ENCODE measurements at regions not wholly inside any gene's neighbourhood (a gene's known extent, or its start where the extent isn't known, plus 50 kb on each side); places are given as distances from the start of the nearest gene placed in this dataset.

DNA sequence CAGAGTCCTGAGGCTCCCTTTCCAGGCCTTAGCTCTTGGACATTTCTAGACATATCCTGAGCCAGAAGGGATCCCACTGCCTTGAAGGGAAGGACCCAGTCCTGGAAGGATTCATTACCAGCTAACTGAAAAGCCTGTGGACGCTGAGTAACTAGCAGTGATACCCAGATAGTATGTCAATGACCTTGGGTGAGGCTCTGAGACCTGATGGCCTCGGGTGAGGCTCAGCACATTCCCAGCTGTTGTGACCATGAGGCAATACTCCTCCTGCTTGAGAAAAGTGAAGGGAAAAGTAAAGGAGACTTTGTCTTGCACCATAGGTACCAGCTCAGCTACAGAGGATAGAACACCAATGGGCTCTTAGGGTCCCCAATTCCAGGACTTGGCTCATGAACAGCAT lies 268.1 kb downstream of the DKK2 start:
- intact Hi-C loops (cut with micrococcal nuclease): no loop called here

DNA sequence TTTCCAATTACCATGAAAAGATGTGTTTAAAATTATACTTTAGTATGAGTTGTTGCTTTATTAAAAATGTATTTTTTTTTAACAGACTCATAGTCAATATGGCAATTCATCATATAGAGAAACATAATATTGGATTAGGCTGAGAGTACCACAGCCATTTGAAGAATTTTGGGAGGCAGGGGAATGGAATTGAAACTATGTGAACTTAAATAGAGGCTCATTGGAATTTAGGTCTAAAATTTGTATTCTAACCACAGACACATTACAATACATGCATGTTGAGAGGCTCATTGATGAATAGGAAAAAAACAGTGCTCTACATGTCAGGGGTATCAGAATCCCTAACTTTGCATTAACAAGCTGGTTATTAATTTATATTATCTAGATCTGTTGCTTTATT lies 269.6 kb downstream of the DKK2 start:
- intact Hi-C loops (cut with micrococcal nuclease): no loop called here

DNA sequence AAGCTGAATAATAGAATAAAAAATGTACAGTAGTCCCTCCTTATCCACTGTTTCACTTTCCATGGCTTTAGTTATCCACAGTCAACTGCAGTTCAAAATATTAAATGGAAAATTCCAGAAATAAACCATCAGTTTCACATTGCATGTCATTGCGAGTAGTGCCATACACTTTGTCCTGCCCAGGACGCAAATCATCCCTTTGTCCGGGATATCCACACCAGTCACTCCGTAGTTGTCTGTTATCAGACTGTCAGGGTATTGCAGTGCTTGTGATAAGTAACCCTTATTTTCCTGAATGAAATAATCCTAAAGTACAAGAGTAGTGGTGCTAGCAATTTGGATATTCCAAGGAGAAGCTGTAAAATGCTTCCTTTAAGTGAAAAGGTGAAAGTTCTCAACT lies 271.3 kb downstream of the DKK2 start:
- intact Hi-C loops (cut with micrococcal nuclease): no loop called here

DNA sequence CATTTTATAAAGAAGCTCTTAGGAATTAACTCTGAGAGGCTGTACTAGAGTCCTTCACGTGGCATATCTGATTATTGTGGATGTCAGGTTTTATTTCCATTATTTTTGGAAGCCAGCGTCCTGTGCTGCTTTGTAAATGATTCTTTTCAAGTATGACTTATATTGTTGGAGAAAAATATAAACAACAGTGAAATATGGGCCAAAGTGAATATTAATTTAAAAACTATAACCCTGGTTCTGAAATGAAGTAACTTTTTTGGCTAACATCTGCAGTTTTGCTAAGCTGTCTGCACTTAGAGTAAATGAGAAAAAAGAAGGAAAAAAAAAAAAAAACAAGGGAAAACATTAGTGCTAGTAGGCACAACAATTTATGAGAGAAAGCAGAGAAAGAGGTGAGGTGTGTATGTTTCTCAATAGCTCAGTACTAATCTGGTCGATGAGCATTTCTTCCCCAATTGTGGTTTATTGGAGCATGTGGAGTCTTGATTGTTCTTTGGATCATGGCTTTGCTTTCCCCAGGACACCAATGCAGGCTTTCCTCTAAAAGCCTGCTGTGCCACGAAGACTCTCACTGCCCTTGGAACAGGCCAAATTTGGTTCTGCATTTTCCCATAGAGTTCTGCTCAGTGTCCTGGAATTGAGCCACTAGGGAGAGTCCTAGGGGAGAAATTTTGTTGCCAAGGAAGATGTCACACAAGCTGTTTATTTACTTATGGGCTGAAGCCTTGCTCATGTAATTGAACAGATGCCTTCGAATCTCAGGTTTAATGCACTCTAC lies 273.3 kb downstream of the DKK2 start:
- intact Hi-C loops (cut with micrococcal nuclease): no loop called here

DNA sequence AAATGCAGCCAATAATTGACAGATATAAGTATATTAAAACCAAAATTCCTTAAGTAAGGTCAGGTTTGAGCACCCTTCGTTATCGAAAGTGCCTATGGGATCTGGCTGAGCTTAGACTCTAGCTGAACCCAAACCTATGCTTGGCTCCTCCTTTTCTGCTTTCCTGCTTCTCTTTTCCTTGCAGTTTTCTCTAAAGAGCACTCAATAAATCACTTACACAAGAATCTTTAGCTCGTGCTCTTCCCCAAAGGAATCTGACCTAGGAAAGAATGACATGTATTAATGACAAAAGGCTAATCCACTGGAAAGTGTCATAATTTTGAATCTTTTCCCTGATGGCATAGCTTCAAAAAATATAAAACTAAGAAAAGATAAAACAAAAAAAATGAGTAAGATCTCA lies 282.7 kb downstream of the DKK2 start:
- intact Hi-C loops (cut with micrococcal nuclease): no loop called here

DNA sequence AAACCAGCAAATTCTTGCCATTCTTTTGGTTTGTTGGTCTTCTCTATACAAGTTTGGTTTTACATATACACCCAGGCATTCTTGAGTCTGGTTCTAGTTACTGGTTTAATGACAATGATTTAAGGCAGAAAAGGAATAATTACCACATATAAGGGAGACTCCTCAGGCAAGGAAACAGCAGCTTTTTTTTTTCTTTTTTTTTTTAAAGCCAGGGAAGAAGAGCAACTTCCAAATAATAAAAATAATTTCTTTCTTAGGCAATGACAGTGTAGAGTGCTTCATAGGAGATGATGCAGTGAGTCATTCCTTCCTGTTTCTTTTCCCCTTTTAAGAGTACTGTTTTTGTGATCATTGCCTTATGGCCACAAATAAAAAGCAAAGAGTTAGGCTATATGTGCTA lies 289.7 kb downstream of the DKK2 start:
- intact Hi-C loops (cut with micrococcal nuclease): no loop called here

DNA sequence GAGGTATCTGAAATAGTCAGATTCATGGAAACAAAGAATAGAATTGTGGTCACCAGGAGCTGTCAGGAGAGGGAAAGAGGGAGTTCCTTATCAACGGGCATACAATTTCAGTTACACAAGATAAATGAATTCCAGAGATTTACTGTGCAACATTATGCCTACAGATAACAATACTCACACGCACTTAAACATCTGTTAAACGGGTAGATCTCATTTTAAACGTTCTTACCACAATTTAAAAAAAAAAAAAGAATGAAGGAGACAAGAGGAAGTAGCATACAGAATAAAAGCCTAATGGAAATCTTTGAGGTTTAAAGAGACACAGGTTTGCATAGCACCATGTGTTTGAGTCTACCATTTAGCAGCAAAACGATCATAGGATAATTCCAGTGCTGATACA lies 298.0 kb downstream of the DKK2 start:
- intact Hi-C loops (cut with micrococcal nuclease): no loop called here

DNA sequence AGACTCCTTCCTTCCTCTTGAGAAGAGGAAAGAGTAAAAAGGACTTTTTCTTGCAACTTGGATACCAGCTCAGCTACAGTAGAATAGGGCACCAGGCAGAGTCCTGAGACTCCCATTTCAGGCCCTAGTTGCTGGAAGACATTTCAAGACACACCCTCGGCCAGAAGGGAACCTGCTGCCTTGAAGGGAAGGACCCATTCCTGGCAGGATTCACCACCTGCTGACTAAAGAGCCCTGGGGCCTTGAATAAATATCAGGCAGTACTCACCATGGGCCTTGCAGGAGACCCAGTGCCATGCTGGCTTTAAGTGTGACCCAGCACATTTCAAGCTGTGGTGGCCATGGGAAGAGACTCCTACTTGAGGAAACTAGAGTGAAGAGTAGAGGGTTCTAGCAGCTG lies 317.6 kb downstream of the DKK2 start:
- intact Hi-C loops (cut with micrococcal nuclease): no loop called here

DNA sequence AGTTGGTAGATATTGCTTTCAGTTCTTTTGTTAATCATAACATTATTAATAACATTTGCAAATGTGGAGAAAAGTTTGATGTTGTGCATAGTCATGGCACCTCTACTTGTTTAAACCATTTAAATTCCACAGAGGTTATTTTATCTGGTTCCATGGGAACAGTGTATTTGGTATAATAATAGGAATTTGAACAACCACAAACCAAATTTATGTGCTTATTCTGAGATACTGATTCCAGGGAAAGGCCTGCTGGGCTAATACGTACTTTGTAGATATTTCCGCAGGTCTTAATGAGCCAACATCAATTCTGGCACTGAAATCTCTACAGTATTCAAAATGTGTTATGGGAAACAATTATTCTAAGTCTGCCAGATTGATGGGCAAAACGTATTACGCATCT lies 319.0 kb downstream of the DKK2 start:
- intact Hi-C loops (cut with micrococcal nuclease): no loop called here

DNA sequence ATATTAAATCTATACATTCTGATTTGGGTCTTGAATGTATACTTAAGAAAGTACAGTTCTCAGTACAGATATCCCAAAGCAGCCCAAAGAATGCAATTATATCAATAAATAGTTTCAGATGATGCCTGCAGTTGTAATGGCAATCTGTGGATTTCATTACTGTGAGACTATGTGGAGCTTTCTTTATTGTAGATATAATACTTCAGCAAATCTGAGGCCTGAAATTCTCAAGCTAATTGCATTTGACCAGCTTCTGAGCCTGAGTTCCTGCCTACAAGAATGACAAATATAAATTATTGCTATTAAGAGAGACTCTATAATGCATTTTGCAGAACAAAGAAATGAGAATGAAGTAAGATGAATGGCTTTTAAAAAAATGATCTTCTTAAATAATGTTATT lies 320.3 kb downstream of the DKK2 start:
- intact Hi-C loops (cut with micrococcal nuclease): no loop called here

DNA sequence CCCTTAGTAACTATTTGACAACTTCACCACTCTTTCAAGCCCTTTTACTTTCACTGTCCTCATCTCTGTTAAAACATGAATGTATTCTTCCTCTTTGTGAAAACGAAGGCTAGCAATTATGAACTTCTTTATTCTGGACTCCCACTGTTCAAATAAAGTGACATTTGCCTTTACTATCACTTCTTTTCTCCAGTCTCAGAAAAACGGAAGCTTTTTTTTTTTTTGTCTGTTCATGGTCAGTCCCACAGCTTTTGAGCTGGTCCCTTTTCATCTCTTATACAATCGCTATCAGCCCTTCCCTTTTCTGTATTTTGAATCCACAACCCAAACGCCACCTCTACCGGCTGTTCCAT lies 327.7 kb downstream of the DKK2 start:
- intact Hi-C loops (cut with micrococcal nuclease): no loop called here

DNA sequence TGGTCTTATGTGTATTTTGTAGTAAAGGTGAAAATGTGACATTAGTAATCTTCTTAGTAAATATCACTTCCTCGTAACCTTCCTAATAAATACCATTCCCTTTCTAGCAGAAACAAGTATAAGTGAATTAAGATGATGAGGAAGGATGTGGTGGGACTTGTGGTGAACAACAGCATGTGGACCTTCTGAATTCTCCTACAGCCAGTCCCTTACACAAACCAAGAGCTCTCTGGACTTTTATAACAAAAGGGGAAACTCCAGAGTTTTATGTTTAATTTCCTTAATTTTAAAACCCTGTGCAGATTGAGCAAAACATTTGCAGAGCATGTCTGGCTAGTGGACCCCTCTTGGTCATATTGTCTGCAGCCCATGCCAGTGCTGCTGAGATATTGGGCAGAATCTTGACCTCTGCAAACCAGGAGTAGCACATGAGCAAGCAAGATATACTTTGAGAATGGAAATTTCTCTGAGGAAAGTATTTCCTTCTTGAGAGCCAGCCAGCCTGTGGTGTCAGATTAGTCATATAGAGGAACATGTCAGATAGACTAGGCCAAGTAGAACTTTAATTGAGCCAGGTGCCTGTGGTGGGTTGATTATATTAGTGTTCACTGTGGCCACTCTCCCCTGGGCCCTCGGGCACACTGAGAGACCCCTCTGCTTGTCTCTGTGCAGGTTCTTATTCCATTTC lies 328.2 kb downstream of the DKK2 start:
- intact Hi-C loops (cut with micrococcal nuclease): no loop called here

DNA sequence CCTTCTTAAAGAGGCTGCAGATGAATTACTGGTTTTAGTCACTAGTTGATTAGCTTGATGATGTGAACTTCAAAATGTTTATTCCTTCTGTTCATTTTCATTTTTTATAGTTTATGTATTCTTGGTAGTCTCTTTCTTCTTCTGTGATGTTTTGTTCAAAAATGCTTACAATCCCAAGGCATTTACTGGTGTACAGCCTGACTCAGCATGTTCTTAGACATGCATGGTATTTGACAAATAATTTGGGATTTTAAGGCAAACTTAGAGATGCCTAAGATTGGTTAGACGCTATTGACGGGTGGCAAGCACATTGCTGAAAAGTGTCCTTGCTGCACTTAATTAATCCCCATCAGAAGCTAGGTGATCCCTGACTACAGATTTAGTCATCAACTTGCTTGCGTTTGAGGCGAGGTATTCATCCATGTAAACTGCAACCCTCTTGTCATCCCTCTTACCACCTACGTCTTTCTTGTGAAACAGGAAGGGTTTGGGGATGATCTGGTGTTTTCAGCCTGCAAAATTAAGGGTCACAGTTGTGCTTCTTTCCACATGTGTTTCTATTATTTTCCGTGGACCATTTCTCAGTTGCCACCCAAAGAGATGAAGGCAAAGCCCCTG lies 331.8 kb downstream of the DKK2 start:
- intact Hi-C loops (cut with micrococcal nuclease): no loop called here

DNA sequence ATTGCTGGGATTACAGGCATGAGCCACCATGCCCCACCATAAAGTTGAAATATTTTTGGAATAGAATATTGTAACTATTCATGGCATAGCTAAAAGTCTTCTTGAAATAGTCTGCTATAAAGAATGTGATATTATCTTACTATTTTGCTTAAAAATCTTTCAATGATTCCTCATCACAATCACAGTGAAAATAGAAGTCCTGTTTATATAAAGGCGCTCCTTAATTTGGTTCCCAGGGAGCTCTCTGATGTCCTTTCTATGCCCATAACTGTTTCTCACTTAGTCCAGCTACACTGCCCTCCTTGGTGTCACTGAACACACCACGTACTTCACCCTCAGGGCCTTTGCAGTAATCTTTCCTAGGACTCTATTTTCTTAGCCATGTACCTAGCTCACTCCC lies 331.7 kb upstream of the GIMD1 start:
- intact Hi-C loops (cut with micrococcal nuclease): no loop called here

DNA sequence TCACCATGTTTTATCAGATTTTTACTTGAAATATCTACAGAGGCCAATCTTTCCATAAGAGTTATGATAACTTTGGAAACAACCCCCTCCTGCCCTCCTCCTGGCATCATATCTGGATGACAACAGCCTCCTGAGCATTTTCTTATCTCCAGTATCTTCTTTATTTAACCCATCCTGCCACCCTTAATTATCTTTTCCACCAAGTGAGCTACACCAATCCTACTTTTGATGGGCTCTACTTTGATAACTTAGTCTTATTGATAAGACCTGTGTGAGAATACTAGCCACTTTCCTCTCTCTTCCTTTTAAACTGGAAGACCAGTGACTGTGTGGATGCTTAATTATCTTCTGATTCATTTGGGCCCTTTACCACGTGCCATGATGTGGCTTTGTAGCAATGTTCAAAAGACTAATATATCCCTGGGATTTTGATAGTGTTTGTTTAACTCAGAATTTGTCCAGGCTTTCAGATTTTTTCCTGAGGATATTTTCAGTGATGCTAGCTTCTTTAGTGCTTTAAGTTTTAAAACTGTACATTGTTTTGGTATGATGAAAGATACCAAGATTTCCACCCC lies 330.1 kb upstream of the GIMD1 start:
- intact Hi-C loops (cut with micrococcal nuclease): no loop called here

DNA sequence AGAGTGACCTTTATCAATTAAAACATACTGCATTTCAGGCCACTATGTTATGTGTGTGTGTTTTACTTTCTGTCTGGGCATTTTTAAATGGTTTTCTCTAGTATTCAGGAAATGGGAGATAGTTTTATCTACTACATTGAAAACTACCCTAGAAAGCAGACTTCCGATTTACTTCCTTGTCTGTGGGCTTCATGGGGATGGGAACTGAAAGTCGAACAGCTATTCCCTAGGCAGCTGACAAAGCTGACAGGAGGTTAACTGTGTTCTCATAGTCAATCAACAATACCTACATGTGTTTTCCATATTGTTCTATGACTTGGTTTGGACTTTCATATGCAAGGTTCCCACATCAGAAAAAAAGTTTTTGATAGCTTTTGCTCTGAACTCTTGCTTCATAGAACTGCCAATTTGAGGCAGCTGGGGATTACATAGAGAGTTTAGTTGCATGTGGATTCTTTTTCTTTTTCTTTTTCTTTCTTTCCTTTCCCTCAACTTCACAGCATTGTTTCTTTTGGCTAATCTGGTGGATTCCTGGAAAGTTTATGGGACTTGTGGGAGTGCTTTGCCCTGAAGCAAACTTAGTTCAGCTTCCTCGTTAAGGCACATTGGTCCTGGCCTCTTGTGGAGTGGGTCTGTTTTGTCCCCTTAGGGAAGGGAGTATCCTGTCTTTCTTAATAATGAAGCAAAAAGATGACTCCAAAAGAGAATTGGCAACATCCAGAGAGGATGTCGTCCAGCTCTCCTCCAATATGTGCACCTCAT lies 327.1 kb upstream of the GIMD1 start:
- intact Hi-C loops (cut with micrococcal nuclease): loop anchor here (2.0 kb wide), 1 partner anchor 19 kb away; no protein-coding TSS in a partner anchor

DNA sequence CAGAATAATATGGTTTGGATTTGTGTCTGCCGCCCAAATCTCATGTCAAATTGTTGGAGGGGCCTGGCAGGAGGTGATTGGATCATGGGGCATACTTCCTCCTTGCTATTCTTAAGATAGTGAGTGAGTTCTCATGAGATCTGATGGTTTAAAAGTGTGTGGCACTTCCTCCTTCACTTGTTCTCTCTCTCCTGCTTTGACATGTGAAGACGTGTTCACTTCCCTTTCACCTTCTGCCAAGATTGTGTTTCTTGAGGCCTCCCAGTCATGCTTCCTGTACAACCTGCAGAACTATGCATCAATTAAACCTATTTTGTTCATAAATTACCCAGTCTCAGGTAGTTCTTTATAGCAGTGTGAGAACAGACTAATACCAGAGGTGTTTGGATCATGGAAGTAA lies 325.7 kb upstream of the GIMD1 start:
- intact Hi-C loops (cut with micrococcal nuclease): loop anchor here (2.0 kb wide), 1 partner anchor 17 kb away; no protein-coding TSS in a partner anchor

DNA sequence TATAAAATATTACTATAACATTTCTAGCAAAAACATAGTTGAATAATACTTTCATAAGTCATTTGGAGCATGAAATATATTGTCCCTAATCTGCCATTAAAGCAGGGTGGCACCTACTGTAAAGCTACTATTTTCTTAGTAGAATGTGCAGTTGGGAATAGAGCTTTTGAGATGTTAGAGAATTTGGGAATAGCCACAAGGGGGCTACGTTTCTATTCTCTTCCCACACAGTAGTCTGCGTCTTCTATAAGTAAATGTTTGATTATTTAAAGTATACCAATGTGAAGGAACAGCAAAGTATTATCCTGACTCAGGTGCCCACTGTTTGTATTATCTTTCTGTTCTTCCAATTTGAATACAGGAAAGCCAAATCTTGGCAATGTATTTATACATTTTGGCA lies 323.2 kb upstream of the GIMD1 start:
- intact Hi-C loops (cut with micrococcal nuclease): no loop called here

DNA sequence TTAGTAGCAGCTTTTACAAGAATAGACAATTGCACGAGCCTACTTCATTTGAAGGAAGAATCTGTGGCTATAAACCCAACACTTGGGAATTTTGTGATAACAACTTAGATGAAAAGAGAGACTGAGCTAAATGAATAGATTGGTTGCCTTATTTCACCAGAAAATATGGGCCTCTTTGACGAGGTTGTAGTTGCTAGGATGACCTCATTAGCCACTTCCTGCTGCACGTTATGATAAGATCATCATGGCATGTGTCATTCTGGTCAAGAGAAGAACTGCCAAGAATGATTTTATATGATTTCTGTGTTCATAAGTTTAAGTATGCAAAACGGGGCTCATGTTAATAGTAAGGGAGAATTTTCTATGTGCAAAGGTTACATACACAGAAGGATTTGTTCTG lies 321.9 kb upstream of the GIMD1 start:
- intact Hi-C loops (cut with micrococcal nuclease): no loop called here

DNA sequence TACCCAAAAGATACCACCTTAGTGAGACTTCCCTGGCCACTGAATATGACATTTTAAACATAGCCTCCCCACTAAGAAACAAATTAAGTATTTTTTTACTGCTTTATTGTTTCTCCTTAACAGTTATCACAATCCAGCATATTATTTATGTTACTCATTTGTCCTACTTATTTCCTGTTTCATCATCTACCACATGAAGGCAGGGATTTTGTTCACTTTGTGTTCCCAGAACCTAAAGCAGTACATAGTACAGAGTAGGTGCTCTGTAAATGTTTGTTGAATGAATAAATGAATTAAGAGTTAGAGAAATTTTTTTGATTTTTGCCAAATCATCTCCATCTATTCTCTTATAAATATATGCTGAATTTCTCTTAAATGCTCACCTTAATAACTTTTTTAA lies 318.4 kb upstream of the GIMD1 start:
- intact Hi-C loops (cut with micrococcal nuclease): no loop called here

DNA sequence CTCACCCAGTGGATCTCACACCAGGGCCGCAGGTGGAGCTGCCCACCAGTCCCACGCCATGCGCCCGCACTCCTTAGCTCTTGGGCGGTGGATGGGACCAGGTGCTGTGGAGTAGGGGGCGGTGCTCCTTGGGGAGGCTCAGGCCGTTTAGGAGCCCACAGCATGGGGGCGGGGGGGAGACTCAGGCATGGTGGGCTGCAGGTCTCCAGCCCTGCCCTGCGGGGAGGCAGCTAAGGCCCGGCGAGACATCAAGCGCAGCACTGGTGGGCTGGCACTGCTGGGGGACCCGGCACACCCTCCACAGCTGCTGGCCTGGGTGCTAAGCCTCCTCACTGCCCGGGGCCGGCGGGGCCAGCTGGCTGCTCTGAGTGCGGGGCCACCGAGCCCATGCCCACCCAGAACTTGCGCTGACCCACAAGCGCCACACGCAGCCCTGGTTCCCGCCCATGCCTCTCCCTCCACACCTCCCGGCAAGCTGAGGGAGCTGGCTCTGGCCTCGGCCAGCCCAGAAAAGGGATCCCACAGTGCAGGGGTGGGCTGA lies 312.9 kb upstream of the GIMD1 start:
- intact Hi-C loops (cut with micrococcal nuclease): no loop called here
